ENCODE measurements at regions not wholly inside any gene's neighbourhood (a gene's known extent, or its start where the extent isn't known, plus 50 kb on each side); places are given as distances from the start of the nearest gene placed in this dataset.

DNA sequence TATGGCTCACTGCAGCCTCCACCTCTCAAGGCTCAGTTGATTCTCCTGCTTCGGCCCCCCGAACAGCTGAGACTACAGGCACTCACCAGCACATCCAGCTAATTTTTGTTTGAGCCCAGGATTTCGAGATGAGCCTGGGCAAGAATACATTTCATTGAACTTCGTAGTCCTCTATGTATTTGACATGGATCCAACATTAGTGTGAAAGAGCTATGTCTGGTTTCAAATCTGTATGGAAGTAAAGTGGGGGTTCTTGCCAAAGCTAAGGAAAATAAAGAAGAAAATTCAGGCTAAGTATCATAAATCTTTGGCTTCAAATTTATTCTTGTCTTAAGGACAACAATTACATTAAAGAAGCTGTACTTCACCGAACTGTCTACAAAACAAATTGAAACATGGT is 1291.7 kb upstream of the CRIM1 start (continued):
- TF ChIP-seq, protein P1, sequence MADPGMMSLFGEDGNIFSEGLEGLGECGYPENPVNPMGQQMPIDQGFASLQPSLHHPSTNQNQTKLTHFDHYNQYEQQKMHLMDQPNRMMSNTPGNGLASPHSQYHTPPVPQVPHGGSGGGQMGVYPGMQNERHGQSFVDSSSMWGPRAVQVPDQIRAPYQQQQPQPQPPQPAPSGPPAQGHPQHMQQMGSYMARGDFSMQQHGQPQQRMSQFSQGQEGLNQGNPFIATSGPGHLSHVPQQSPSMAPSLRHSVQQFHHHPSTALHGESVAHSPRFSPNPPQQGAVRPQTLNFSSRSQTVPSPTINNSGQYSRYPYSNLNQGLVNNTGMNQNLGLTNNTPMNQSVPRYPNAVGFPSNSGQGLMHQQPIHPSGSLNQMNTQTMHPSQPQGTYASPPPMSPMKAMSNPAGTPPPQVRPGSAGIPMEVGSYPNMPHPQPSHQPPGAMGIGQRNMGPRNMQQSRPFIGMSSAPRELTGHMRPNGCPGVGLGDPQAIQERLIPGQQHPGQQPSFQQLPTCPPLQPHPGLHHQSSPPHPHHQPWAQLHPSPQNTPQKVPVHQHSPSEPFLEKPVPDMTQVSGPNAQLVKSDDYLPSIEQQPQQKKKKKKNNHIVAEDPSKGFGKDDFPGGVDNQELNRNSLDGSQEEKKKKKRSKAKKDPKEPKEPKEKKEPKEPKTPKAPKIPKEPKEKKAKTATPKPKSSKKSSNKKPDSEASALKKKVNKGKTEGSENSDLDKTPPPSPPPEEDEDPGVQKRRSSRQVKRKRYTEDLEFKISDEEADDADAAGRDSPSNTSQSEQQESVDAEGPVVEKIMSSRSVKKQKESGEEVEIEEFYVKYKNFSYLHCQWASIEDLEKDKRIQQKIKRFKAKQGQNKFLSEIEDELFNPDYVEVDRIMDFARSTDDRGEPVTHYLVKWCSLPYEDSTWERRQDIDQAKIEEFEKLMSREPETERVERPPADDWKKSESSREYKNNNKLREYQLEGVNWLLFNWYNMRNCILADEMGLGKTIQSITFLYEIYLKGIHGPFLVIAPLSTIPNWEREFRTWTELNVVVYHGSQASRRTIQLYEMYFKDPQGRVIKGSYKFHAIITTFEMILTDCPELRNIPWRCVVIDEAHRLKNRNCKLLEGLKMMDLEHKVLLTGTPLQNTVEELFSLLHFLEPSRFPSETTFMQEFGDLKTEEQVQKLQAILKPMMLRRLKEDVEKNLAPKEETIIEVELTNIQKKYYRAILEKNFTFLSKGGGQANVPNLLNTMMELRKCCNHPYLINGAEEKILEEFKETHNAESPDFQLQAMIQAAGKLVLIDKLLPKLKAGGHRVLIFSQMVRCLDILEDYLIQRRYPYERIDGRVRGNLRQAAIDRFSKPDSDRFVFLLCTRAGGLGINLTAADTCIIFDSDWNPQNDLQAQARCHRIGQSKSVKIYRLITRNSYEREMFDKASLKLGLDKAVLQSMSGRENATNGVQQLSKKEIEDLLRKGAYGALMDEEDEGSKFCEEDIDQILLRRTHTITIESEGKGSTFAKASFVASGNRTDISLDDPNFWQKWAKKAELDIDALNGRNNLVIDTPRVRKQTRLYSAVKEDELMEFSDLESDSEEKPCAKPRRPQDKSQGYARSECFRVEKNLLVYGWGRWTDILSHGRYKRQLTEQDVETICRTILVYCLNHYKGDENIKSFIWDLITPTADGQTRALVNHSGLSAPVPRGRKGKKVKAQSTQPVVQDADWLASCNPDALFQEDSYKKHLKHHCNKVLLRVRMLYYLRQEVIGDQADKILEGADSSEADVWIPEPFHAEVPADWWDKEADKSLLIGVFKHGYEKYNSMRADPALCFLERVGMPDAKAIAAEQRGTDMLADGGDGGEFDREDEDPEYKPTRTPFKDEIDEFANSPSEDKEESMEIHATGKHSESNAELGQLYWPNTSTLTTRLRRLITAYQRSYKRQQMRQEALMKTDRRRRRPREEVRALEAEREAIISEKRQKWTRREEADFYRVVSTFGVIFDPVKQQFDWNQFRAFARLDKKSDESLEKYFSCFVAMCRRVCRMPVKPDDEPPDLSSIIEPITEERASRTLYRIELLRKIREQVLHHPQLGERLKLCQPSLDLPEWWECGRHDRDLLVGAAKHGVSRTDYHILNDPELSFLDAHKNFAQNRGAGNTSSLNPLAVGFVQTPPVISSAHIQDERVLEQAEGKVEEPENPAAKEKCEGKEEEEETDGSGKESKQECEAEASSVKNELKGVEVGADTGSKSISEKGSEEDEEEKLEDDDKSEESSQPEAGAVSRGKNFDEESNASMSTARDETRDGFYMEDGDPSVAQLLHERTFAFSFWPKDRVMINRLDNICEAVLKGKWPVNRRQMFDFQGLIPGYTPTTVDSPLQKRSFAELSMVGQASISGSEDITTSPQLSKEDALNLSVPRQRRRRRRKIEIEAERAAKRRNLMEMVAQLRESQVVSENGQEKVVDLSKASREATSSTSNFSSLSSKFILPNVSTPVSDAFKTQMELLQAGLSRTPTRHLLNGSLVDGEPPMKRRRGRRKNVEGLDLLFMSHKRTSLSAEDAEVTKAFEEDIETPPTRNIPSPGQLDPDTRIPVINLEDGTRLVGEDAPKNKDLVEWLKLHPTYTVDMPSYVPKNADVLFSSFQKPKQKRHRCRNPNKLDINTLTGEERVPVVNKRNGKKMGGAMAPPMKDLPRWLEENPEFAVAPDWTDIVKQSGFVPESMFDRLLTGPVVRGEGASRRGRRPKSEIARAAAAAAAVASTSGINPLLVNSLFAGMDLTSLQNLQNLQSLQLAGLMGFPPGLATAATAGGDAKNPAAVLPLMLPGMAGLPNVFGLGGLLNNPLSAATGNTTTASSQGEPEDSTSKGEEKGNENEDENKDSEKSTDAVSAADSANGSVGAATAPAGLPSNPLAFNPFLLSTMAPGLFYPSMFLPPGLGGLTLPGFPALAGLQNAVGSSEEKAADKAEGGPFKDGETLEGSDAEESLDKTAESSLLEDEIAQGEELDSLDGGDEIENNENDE (IDR thresholded peaks at IDR 0.05; ENCODE audit: insufficient replicate concordance, low read length): no peak

All from H1 (cell line).